Activated gamma-delta T cell treated with anti-CD3 and anti-CD28 coated beads, Interleukin-2, amount 50 U/mL, for 16 hours (primary cell): ENCODE measurements at regions not wholly inside any gene's neighbourhood (a gene's known extent, or its start where the extent isn't known, plus 50 kb on each side); places are given as distances from the start of the nearest gene placed in this dataset.

Experiments
- DNase-seq: peaks from one replicate; pipeline ENCODE4 v3.0.0-alpha.2; 2020; ENCODE audit warnings: low read depth

DNA sequence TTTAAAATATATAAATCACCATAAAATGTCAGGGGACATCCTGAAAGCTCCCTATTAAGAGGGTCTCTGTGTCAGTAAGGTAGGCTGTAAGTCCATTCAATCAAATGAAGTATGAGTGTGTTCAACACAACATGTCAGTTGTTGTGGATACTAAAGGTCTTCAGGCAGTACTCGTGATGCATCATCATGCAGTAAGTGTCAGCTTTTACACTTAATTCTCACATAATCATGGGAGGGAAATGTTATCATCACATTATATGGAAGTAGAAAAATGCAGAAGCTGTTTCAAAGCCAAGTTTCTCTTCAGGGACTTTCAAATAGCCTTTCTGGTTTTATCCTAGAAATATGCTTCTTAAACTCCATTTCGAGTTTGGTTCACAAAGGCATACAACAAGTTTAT lies 477.1 kb upstream of the ID2 start:
- DNase-seq: no peak

DNA sequence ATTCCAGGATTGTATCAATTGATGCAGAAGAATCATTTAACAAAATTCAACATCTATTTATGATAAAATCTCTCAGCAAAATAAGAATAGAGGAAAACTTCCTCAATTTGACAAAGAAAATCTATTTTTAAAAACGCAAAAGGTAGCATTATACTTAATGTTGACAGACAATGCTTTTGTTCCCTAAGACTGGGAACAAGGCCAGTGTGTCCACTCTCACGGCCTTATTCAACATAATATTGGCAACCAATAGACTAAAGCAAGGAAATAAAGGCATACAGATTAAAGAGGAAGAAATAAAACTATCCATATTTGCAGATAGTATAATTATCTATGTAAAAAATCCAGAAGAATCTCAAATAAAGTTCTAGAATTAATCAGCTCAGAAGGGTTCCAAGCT lies 472.4 kb upstream of the ID2 start:
- no peak for DNase-seq

DNA sequence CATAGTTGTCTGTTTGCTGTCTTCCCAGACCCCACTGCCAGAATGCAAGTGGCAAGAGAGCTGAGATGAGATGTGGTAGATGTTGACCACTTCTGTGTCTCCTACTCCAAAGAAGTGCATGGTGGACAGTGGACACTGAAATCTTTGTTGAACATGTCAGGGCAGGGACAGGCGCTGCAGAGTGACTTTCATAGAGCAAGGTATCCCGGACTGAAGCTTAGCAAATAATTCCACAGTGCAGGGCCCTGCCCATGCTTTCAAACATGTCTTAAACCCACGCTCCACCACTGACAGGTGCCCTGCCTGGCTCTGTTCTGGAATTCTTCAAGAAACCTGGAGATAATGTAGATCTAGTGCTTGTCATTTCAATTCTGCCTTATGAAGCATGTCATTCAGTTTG lies 470.5 kb upstream of the ID2 start:
- DNase-seq: no peak

DNA sequence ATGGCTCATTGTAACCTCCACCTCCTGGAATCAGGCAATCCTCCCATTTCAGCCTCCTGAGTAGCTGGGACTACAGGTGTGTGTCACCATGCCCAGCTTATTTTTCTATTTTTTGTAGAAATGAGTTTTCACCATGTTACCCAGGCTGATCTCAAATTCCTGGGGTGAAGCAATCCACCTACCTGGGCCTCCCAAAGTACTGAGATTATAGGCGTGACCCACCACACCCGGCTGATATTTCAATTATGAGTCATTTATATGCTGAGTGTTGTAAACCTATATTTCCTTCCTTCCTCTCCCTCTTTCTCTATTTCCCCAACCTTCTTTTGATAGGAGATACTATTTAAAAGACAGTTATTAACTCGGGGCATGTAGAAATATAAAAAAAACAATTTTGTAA lies 469.6 kb upstream of the ID2 start:
- DNase-seq: no peak

DNA sequence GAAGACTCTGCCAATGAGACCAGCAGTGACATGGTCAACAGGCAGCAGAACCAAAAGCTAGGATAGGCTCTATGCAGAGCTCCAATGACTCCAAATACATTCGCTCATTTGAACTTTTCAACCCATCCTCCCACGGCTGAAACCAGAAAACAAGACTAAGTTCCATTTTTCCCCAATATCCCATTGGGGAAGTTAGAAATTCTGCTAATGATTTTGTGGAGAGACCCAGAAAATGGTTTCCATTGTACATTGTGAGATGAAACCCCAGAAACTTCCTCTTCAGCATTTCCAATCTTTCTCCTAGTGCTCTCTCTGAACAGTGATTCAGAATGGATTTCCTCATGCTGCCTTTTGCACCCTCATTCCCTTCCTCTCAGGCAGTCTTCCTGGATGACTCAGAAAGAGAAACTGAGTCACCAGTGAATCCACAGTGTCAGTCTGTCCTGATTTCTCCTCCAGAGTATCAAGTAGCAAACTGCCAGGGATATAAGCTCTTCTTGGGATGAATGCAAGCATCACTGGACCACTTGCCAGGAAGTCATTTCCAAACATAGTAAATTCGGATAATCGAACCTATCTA lies 467.7 kb upstream of the ID2 start:
- no peak for DNase-seq

DNA sequence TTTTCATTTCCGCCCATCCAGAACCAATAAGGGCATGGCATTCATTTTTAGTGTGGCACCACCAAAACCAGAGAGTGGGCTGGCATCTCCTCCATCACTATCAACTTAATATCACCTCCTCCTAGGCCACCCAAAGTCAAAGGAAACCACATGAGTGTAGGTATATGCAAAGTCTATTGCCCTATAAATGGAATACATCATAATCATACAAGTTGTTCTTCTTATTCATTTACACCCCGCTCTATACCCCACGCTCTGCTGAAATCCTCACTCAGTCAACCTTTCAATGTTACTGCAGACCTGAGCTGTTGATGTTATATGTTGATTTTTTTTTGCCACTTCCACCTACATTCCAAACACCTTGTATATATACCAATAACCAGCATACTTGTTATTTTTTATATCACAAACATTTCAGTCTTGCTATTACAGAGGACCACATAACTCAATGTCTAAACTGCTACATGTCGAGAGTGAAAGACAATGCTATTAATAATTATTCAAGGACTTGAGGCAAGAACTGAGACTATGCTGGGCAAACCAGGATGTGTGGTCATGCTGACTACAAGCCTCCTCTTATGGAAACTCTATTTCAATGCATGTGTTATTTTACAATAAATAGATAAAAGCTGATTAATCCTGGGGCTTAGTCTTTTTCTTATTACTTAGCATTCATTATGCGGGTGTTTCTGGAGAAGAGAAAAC lies 466.5 kb upstream of the ID2 start:
- DNase-seq: no peak

DNA sequence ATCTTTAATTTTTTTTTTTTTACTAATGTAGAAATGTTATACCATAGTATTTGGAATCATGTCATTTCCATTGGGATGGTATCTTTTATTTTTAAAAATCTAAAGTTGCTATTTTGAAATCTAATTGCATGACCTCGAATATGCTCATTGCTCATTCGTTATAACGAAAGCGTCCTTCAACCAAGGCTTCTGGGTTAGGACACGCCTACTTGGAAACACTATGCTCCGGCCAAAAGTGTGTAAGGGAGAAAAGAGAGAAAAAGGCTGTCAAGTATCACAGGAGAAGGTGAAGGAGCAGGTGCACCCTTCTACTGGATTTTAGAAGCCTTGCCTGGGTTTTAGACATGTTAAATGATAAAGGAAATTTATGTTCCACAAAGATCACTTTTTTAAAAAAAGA lies 465.9 kb upstream of the ID2 start:
- no peak for DNase-seq

DNA sequence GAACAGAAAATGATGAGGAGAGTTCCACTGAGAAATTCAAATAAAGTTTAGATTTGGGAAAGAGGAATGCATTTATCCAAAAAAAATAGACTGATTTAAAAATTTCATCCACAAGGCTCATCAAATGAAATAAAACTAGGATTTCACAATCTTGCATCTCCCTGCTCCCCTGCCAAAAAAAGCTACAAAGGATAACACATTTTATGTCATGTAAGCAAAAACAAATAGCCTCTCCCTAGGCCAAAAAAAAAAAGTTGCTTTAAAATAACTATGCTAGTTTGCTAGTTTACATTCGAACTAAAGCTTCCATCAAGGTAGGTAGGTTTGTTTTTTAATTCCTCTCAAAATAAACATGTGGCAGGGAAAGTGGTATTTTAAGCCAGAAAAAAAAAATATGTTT lies 465.5 kb upstream of the ID2 start:
- DNase-seq: no peak

DNA sequence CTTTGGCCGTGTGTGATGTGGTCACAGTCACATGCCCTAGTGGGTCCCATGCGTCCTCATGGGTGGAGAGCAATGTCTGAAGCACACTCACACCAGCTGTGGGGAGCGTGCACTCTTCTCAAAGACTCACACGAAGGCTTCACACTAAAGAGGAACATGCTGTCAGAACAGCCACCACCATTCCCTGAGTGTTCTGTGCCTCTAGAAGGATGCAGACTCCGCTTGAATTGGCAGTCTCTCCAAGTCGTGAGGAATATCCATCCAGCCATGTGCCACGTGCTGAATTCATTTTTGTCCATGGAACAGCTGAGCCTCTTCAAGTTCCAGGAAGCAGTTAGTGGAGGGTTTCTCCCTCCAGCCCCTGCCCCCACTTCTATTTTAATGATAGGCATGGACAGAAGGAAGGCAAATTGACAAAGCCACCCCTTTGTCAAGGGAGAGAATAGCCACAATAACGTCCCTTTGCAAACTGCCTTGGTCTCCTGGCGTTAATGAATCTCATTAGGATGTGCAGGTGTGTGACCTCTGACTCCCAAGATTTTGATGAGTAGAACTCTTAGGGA lies 464.3 kb upstream of the ID2 start:
- DNase-seq: no peak

DNA sequence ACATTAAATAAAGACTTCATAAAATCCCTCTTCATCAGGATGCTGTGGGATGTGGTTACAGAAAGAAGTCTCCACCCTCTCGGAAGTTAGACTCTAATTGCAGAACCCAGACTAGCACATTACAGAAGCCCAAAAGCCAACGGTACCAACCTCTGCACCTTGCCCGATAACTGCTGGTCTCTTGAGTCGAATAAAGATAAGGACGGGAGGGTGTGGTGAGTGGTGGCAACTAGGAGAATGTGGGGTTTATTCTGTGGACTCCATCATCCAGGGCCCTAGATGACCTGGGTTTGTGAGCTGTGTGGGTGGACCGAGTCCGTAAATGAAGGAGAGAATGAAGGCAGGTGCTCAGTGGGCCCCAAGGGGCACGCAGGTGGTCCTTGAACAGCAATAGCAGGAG lies 462.8 kb upstream of the ID2 start:
- DNase-seq: no peak

DNA sequence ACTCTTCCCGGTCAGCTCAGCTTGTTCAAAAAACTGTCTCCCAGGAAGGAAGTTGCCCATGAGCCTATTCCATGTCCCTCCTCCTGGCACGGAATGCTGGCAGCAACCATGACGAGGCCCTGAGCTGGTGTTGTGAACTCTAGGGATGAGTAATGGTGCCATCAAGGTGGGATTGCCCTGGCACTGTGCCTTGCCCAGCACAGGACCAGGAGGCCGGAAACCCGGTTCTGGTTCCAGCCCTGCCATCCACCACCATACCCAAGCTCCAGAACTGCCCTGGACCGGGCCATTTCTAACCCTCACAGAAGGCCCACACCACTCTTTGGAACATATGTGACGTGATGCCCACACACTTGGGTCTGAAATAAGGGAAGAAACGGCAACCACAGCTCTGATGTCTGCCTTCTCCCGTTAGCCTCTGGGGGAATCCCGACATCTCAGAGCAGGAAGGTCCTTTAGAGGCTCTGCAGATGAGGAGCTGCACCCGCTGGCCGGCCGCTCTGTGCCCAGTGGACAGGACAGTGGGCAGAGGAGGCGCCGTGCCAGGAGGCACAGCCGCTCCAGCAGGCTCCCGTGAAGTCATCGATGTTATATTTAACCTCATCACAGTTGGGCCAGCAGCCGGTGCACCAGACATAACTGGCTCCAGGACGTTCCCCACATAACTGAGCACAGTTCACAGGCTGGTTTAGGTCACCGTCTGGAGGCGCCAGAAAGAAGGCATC lies 462.1 kb upstream of the ID2 start:
- DNase-seq: no peak

DNA sequence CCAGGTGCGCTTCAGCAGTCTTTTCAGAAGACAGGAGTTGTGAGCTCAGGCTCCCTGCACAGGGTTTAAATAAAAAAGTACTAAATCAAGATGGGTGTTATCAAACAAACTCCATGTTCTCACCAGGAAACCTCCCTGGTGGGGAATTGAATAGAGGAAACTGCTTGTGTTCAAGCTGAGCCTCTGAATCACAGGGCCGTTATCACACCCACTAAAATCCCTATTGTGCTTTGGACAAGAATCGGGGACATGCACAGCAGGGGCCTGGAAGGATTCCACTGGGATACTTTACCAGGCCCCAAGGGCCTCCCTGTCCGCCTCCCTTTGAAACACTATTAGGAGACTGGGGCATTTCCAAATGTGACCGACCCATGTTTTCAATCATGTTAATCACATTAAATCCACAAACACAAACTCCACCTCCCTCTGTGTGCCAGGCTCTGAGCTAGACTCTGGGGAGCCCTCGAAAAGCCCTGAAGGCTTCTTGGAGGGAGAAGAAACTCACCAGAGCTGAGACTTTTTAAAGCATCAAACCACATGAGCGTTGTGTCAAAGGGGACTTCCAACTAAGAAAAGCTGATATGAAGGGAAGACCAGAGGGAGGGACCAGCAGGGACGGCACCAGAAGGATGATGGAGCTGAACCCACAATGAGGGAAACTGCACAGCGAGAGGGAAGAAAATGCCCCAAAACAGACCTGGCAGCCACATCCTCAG lies 458.7 kb upstream of the ID2 start:
- DNase-seq: no peak

DNA sequence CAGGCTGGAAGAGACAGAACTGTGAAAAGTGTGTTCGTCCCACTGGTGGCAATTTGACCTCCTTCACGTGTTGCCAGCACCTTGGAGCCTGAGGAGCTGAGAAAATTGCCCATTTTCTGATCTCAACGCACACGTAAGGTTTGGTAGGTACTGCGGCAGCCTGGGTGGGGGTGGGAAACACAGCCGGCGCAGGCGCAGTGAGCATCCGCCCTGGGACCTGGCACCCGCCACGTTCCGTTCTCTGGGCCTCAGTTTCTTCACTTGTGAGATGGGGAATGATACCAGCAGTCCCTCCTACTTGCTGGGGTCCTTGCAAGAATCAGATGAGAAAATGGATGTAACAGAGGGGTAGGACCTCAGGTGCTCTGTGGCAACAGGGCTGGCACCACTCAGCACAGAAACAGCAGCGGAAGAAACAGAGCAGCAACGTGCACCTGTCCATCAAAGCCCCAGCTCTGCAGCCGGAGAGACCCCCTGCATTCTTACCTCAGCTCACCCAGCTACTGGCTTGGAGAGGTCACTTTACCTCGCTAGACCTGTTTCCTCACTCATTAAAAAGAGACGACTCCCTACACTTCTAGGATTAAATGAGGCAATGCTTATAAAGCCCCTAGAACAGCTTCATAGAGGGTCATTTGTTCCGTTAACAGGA lies 458.0 kb upstream of the ID2 start:
- no peak for DNase-seq

DNA sequence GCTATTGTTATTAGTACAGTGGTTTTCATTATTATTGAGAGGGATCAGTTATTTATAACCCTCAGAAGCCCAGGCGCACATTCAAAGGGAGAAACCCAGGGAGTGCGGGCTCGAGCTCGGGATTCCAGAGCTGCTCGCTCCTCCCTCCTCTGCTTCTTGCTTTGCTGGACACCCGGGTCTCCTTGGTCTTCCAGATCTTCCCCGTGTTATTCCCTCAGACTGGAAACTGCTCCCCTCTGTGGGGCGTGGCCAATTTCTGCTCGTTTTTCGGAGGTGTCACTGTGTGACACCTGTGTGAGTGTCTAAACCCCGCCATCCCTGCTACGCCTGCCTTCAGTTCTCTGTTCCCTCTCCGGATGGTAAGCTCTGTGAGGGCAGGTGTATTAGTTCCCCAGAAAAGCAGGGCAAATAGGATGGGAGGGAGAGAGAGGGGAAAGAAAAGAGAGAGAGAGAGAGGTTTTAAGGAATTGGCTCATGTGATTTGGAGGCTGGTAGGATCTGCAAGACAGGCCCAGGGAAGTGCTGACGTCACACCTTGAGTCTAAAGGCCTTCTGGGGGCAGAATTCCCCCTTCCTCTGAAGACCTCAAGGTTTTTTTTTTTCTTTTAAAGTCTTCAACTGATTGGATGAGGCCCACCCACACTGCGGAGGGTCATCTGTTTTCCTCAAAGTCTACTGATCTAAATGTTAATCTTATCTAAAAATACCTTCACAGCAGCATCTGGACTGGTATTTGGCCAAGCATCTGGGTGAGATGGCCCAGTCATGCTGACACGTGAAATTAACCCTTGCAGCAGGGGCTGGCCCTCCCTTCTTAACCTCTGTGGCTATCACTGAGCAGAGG lies 457.3 kb upstream of the ID2 start:
- DNase-seq: no peak

DNA sequence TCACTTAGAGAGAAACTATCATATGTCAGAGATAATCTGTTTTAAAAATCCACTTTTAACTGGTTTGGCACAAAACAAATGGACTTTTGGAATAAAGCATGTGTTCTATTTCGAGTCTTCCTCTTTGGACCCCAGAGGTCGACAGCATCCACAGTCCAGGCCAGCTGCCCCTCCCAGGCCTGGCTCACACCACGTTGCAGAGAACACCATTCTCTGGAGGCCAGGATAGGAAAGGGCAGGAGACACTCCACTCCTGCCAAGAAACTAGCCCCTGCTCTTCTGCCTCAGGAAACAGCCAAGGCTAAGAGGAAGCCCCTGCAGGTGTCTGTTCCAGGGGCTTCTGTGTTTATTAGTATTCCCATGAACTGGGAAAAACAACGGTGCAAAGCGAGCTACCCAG lies 456.6 kb upstream of the ID2 start:
- DNase-seq: no peak

DNA sequence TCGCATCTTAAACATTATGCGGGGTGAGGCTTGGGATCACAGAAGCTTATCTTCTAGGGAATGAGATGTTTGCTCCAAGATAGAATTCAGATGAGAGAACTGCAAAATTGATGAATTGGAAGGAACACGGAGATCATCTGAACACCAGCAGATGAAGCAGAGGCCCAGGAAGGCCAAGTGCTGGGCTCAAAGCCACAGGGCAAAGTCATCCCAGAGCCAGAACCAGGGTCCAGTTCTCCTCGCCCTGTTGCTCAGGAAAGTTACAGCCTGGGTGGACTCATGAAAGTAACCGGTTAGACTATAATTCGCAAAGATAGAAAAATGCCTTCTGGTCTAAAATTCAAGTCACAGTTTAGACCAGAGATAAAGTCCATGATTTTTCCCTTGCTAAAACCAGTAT lies 456.1 kb upstream of the ID2 start:
- DNase-seq: no peak

DNA sequence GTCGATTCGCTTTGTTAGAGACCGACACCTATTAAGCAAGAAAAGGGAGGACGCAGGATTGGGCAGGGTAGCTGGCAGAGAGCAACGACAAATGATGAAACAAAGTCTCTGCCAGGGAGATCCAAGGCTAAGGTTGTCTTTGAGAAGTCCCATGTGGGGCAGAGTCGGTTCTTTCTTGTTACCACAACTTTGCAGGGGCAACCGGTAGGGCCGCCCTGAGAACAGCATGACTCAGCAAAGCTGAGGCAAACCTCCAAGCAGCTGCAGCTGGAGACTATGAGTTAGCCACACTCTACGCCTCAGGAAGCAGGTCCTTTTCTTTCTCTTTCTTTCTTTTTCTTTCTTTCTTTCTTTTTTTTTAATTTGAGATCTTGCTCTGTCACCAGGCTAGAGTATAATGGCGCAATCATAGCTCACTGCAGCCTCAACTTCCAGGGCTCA lies 452.3 kb upstream of the ID2 start:
- peak; percentile 36 for DNase-seq

DNA sequence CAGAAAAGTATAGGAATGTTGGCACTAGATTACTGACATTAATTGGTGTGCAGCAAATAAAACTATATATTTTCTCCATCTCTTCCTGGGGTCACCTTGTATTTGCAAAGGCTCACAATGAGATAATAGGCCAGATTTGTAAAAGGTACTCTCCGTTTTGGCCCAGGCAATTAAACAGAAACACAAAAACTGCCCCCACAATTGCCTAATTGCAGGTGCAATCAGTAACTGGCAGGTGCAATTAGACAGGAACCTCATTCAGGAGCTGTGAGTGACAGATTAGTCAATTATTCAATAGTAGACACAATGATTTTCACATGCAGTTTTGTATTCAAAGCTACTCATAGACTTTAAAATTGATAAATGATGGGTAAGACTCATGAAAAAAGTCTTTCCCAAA lies 451.4 kb upstream of the ID2 start:
- DNase-seq: no peak

DNA sequence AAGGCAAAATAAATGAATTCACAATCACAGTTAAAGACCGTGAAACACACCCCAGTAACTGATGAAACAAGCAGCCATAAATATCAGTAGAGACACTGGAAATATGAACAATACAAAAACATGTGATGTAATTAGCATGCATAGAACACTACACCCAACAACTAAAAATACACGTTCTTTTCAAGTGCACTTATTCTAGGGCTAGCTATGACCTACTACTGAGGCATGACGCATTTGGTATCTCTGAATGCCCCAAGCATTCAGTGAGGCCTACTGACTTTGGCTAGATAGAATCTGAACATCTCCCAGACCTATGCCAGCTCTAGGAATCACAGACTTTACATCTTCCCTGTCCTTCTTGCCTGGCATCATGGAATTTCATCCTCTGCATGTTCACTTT lies 450.0 kb upstream of the ID2 start:
- no peak for DNase-seq

DNA sequence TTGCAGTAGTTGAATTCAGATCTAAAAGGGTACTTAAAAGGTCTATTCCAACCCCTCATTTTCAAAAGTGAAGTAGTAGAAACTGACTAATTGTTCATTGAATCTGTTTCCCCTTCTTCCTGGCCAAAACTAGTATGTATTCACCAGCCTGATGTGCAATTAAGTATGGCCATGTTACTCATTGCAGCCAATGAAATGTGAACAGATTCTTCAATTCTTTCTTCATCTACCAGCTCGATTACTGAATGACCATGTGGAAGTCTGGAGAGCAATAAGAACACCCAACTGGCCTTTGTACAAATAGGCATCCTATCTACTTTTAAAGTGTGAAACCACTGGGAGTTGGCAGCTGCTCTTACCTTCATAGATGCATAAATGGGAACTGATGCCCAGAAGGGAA lies 449.0 kb upstream of the ID2 start:
- no peak for DNase-seq

DNA sequence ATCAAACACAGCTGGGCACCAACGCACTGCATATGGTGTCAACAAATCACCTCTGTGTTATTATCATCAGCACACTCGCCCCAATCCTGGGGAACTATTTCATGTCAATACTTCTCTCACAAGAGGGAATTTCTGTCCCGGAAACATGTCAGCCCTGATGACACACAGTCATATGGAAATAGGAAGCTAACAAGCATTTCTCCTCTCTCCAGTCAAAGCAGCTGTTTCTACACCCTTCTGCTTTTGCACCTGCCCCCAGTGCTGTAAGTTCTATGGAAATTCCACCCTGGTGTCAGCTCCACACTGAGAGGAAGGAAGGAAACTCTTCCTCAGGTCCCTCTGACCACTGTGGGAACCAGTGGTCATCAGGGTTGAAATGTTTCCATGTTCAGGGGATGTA lies 447.6 kb upstream of the ID2 start:
- no peak for DNase-seq
